NCI-H146 treated with DMSO at 0.1 percent for 48 hours (cell line): ENCODE measurements at regions not wholly inside any gene's neighbourhood (a gene's known extent, or its start where the extent isn't known, plus 50 kb on each side); places are given as distances from the start of the nearest gene placed in this dataset.

ENCODE experiments used
- DNase-seq: peaks from one replicate; lab custom pipeline; 2025; ENCODE audit not compliant: unreplicated experiment; lab: John Stamatoyannopoulos, UW

DNA sequence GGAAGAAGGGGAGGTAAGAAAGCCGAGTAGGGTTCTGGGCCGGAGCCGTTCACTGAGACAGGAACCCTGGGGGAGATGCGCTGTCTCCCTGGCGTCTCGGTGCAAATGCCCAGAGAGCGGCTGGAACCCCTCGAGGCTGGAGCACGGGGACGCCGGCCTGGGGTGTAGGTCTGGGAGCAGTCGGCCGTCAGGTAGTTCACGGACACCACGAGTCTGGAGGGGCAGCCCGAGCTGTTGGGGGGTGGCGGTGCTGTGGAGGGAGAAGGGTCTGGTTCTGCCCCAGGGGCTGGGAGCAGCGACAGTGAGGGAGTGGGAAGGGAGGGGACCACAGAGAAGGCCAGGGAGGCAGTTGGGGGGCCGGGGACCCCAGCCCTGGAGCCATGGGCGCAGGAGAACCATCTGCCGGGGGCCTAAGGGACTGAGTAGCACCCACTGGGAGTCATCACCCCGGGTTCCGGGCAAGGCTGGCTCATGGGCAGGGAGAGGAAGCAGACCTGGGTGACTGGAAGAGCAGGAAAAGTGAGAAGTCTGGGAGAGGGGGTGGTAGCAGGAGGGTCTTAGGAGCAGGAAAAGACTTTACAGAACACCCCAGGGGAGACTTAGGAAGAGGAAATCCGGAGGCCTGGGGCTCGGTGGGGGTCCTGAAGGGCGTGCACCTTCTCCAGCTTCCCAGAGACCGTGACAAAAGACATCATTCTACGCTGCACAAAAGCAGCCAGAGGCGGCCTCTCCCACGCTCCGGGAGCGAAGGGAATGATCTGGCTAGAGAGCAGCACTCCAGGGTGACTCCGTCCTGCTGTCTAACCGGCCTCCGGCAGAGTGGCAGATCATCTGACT, 173.1 kb upstream of the SOX1 start:
- DNase-seq = no peak

- DNase-seq = no peak
These were observed 170.8 kb upstream of the SOX1 start for GRCh38 chr13:111895896-111896821.

GRCh38 chr13:111897178-111897845, 169.6 kb upstream of the SOX1 start:
- DNase-seq = no peak

GRCh38 chr13:111897846-111898215, 169.1 kb upstream of the SOX1 start:
- no peak for DNase-seq

GRCh38 chr13:111898956-111899713, 167.8 kb upstream of the SOX1 start:
- no peak for DNase-seq

DNA sequence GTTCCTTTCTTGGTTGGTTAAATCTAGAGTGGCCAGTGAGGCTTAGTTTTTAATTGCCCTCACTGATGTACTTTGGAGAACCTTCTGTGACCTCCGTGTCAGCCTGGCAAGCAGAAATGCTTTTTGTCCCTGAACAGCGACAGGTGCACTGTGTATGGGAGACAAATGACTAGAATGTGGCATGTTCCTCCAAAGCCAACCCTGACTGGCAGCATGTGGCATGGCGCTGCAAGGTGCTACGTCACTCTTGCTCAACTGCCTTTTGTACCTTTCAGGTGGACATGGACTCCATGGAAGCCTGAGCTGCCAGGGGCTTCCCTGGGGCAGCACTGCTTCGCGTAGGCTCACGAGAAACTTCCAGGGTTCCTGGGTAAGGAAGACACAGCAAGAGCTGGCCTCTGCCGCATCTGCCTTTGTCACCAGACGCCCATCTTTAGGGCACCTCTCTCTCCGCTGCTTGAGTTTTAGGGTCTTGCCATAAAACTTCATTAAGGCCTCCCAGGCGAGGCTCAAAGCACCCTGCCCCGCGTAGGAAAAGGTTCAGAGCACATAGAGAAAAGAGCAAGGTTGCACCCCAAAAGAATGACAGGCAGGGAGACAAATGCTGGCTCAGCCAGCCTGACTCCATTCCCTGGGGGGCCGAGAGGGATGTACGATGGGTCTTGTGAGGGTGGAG, 167.1 kb upstream of the SOX1 start:
- no peak for DNase-seq

DNA sequence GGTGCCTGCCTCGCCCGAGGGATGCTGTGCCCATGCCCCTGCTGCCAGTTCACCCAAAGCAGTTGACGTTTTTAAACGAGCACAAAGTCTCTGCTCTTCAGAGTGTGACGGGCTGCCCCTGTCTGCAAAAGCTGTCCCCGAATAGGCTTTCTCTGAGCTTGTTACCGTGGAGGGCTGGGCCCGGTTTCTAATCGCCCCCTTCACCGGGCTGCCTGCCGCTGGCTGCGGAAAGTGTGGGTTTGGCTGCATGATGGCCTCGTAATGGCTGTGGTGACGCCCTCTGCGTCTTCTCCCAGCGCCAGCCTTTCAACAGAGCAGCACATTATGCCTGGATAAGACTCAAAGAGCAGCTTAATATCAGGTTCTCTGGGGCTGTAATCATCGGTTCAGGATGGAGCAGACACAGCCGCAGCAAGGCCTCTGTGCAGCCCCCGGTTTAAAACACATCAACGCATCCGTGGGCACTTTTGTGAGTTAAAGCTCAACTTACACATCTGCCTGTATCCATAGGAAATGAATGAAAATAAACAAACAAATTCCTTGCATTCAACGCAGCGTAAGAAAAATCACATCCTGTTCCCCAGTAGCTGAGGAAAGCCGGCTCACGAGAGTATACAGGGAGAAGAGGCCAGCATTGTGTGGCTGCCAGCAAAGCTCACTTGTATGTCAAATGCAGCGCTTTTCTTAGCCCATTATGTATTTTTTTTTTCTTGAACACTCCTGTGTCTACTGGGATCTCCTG, 166.4 kb upstream of the SOX1 start:
- DNase-seq = no peak

GRCh38 chr13:111901267-111901915, 165.6 kb upstream of the SOX1 start:
- no peak for DNase-seq

GRCh38 chr13:111902726-111903125, 164.2 kb upstream of the SOX1 start:
- DNase-seq = no peak

DNA sequence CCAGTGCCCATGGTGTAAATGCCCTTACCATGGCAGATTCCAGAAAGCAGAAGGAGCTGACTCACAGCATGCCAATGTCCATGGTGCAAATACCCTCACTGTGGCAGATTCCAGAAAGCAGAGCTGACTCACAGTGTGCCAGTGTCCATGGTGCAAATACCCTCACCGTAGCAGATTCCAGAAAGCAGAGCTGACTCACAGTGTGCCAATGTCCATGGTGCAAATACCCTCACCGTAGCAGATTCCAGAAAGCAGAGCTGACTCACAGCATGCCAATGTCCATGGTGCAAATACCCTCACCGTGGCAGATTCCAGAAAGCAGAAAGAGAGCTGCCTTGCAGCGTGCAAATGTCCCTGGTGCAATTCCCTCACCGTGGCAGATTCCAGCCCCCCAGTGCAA, 163.8 kb upstream of the SOX1 start:
- DNase-seq = no peak

DNA sequence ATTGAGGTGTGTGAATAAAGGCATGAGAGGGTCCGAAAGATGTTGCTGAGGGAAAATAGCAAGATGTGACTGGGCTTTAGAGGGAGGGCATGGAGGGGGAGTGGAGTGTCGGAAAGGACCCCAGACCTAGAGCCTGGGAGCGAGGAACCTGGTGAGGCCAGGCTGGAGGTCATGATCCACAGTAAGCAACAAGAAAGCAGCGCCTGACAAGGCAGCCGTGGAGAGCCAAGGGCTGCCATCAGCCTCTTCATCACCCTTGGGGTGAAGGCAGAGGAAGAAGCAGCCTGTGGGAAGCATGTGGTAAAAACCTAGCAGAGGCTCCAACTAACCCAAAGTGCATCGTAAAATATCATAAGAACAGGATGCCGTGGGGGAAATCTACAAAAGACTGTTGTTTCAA, 162.8 kb upstream of the SOX1 start:
- no peak for DNase-seq

- DNase-seq = no peak
These were observed 162.0 kb upstream of the SOX1 start for GRCh38 chr13:111904701-111905608.

GRCh38 chr13:111905609-111905945, 161.4 kb upstream of the SOX1 start:
- DNase-seq = no peak

DNA sequence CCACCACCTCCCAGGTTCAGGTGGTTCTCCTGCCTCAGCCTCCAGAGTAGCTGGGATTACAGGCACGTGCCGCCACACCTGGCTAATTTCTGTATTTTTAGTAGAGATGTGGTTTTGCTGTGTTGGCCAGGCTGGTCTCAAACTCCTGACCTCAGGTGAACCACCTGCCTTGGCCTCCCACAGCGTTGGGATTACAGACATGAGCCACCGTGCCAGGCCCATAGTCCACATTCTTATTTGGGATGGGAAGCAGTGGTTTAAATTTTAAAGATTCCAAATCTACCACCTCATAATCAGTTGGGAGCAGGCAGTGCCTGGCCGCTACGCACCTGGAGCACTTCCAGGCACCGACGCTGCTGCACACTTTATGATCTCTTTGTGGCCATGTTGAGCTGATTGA, 160.6 kb upstream of the SOX1 start:
- no peak for DNase-seq

- DNase-seq = no peak
These were observed 160.1 kb upstream of the SOX1 start for GRCh38 chr13:111906816-111907215.

- no peak for DNase-seq
These were observed 159.5 kb upstream of the SOX1 start for GRCh38 chr13:111907341-111907880.

DNA sequence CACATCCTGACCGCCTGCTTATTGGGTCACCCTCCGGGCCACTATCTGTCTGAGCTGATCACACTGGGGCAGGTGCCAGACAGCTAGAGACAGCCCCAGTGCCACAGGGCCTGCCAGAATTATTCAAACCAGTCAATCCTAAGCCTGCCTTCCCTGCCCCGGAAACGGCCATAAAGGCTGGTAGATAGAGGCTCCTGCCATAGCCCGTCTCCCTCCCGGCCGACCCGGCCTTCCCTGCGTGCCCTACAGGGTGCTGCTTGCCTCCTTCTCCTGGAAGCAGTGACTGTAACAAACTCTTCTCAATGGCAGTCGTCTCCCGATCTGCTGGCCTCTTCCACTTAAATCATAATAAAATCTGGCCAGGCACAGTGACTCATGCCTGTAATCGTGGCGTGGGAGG, 158.6 kb upstream of the SOX1 start:
- no peak for DNase-seq

DNA sequence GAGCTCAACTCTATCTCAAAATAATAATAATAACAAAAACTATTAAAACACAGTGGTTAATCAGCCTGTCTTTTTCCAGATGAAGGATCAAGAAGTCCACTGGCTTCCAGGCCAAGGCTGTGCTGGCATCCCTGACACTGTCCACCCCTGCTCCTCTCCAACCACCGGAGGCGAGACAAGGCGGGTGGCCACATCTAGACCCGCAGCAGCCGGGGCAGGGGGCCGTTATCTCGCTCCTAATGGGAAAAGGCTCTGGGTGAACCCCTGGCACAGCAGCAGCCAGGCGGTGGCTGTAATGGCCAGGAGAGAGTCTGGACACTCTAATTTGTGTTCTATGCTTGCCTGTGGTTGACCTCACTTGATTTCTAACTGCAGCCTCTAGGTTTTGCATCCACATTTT, 158.0 kb upstream of the SOX1 start:
- DNase-seq = no peak
